Stimulated activated CD8-positive, alpha-beta memory T cell treated with anti-CD3 and anti-CD28 coated beads, Interleukin-15, amount 100 ng/mL, for 24 hours (primary cell): ENCODE measurements at regions not wholly inside any gene's neighbourhood (a gene's known extent, or its start where the extent isn't known, plus 50 kb on each side); places are given as distances from the start of the nearest gene placed in this dataset.

Experiments
- DNase-seq: peaks from one replicate; pipeline ENCODE4 v3.0.0-alpha.2; 2020; ENCODE audit warnings: low read depth

DNA sequence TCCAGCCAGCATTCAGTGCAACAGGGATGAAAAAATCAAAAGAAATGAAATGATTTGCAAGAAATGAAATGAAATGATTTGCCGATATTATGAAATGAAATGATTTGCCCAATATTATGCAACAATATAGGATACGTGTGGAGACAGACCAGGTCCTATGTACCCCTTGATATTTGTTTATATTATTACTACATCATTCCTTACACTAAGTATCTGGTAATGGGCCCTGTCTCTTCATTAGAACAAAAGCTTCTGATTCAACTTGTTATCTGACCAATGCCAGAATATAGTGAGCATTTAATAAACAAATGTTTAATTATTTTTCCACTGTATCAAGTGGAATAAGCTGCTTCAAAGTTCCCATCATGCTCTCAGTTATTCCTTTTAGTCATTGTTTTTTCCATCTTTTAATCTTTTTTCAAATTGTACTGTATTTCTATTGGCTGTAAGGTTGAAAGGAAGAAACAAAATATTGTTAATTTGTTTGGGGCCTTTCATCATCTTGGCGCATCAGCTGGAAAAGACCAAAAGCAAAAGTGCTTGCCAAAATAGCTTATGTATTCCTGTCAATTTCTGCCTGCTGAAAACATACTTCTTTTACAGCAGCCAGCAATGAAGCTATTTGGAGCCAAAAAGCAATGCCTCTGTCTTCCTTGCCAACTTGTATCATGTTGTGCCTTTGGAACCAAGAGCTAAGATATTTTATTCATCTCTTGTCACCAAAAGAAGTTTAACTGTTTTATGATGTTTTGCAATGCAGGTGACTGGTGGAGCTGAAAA, 2314.9 kb downstream of the LRRC4C start:
- no peak for DNase-seq

- no peak for DNase-seq
Measured at GRCh38 chr11:39139581-39139980, 2319.9 kb downstream of the LRRC4C start.

DNA sequence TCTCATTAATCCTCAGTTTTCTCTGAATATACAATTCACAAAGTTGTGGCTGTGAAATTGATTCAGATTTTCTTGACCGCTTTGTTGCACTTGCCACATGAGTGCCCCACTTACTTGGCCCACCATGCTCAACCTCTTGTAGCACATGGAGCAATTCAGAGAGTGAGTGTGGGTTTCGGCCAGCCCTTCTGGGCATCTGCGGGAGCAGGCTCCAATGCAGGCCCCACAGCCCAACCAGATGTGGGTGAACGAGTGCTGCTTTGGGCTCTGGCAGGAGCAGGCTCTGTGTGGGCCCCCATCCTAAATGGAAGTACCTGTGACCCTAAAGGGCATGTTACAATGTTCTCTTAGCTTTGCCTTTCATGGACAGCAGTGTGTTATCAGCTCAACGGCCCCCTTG, 2338.6 kb downstream of the LRRC4C start:
- DNase-seq, result no peak

GRCh38 chr11:39113606-39114005, 2345.8 kb downstream of the LRRC4C start:
- no peak for DNase-seq

GRCh38 chr11:39102236-39102635, 2357.2 kb downstream of the LRRC4C start:
- DNase-seq, result no peak

DNA sequence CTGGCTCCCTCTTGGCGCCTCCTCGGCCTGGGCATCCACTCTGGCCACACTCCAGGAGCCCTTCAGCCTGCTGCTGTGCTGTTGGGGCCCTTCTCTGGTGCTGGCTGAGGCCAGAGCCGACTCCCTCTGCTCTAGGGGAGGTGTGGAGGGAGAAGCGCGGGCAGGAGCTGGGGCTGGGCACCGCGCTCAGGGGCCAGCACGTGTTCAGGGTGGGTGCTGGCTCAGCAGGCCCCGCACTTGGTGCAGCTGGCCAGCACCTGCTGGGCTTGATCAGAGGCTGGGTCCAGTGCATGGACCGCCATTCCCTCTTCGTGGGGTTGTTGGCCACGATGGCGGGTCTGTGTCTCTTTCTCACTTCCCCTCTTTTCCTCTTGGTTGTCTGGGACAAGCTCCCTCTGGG, 2381.0 kb downstream of the LRRC4C start:
- DNase-seq, result no peak

- no peak for DNase-seq
Measured at GRCh38 chr11:39037611-39038010, 2421.8 kb downstream of the LRRC4C start.

- no peak for DNase-seq
Measured at GRCh38 chr11:39036021-39036420, 2423.4 kb downstream of the LRRC4C start.

GRCh38 chr11:39021539-39021938, 2423.5 kb upstream of the RAG2 start:
- DNase-seq, result no peak

DNA sequence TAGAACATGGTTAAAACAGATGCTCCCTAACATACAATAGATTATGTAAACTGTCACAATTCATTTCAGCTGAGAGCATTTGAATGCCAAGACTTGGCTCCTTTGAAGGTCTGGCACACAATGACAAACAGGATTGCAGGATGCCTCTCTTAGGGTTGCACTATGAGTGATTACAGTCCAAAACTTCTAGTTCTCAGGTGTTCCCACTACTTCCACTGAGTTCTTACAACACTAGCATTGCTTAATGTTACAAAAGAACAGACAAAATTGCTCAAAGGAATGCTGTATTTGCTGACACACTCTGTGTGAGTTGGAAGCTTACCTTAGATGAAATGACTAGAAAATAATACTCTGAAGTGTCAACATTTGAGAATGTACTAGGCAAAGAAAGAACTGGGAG, 2413.8 kb upstream of the RAG2 start:
- DNase-seq, result no peak

- DNase-seq, result no peak
Measured at GRCh38 chr11:38990841-38991240, 2392.8 kb upstream of the RAG2 start.

DNA sequence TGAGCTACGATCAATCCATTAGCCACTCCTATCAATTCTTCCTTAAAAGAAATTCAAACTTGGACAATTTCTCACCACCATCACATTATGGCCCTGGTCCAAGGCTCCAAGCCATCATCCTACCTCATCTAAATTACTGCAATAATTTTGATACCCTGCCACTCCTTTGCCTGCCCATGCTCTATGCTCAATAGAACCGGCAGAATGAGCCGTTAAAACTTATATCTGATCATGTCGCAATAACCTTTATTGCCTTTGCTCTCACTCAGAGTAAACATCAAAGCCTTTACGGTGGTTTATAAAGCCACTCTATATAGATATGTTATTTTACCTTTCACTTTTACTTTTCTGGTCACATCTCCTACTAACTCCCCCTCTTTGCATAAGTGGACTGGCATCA, 2392.1 kb upstream of the RAG2 start:
- DNase-seq, result no peak

DNA sequence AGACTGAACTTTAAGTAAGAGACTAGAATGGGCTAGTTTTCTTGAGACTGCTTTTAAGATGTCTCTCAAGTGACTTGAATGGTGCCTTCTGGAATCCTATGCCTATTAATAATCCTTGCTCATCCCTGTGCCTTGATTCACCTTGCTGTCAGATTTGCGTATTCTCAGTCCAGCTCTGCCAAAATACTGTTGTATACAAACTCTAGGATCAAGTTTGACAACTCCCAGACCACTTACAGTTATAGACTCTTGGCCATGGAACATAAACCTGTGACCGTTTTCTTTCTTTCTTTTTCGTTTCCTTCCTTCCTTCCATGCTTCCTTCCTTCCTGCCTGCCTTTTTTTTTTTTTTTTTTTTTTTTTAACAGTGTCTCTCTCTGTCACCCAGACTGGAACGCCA, 2390.9 kb upstream of the RAG2 start:
- DNase-seq, result no peak

GRCh38 chr11:38972220-38972619, 2374.2 kb upstream of the RAG2 start:
- DNase-seq, result no peak

GRCh38 chr11:38971141-38971540, 2373.1 kb upstream of the RAG2 start:
- DNase-seq, result no peak

GRCh38 chr11:38968951-38969350, 2370.9 kb upstream of the RAG2 start:
- no peak for DNase-seq

- DNase-seq, result no peak
Measured at GRCh38 chr11:38952698-38953097, 2354.7 kb upstream of the RAG2 start.

DNA sequence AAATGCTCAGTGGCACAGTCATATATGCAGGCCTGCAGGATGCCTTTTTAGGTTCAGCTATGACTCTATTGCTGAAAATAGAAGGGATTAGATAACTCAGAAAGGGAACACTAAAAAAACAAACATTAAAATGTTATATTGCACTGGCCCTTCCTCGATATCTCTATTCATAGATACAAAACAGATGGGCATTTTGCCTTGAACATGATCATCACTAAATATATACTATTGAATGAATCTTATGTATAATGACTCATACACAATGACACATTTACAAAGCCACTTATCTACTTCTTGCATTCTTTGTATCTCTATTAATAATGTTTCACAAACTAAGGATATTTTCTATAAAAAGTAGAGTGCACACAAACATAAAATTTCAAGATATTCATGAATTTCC, 2352.8 kb upstream of the RAG2 start:
- DNase-seq, result no peak

DNA sequence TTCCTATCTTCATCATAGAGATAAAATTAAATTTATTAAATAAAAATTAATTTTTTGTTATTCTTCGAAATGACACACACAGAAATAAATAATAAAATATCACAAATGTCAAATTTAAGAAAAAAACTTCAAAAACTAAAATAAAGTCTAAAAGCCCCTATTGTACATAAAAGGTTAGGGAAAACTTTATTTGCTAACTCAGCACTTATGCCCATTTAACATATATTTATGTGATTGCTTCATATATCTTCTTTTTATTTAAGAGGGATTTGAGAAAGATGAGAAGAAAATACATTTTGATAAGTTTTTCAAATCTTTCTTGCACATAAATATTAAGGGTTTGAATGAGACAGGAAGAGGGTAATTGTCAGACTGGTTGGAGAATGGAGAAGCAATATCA, 2350.4 kb upstream of the RAG2 start:
- DNase-seq, result no peak

- no peak for DNase-seq
Measured at GRCh38 chr11:38937709-38938108, 2339.7 kb upstream of the RAG2 start.

GRCh38 chr11:38935941-38936340, 2337.9 kb upstream of the RAG2 start:
- no peak for DNase-seq

- DNase-seq, result no peak
Measured at GRCh38 chr11:38927993-38928392, 2330.0 kb upstream of the RAG2 start.

GRCh38 chr11:38924644-38925043, 2326.6 kb upstream of the RAG2 start:
- no peak for DNase-seq

DNA sequence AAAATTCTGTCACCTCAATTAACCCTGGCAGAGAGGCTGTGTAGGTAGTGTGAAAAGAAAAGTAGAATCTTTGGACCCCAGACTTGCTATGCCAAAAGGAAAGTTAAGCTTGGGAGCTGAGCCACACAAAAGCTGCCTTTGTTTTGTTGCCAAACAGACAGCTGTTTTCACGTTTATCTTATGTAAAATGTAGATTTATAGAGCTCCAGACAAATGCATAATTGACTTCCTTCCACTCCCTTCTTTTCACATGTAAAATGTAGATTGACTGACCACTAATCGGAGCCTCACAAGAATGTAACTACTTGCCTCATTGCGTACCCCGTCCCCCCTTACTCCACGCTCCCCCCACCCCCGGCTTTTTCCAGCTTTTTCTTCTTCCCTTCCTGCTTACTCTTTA, 2302.2 kb upstream of the RAG2 start:
- no peak for DNase-seq
